Liver (tissue), 8 donors: ENCODE measurements at regions not wholly inside any gene's neighbourhood (a gene's known extent, or its start where the extent isn't known, plus 50 kb on each side); places are given as distances from the start of the nearest gene placed in this dataset.

Experiments used
- DNase-seq: peaks from one replicate; pipeline ENCODE4 v3.0.0-alpha.2; 2017; ENCODE audit warnings: low spot score
- H3K27ac ChIP-seq, 2 donors: one replicate each; pipeline ENCODE4 v1.7.0; 2013; ENCODE audit warnings: inconsistent platforms in 2 of 2, low read length in 2 of 2, control low read depth in 1 of 2, low read depth in 1 of 2, mild to moderate bottlenecking in 1 of 2
- H3K27me3 ChIP-seq, 4 donors: one replicate each; pipeline versions ENCODE4 v1.6.1 to v1.7.0; 2013; ENCODE audit warnings: low read length in 3 of 4, inconsistent platforms in 1 of 4, mild to moderate bottlenecking in 1 of 4, moderate library complexity in 1 of 4; ENCODE audit not compliant: control insufficient read depth in 4 of 4, insufficient read depth in 4 of 4
- H3K36me3 ChIP-seq, 4 donors: one replicate each; pipeline versions ENCODE4 v1.6.1 to v1.7.0; 2013; ENCODE audit warnings: low read length in 3 of 4, mild to moderate bottlenecking in 3 of 4, low read depth in 1 of 4, moderate library complexity in 1 of 4; ENCODE audit not compliant: control insufficient read depth in 4 of 4, insufficient read depth in 3 of 4
- H3K4me1 ChIP-seq, 4 donors: one replicate each; pipeline versions ENCODE4 v1.6.1 to v1.7.0; 2013; ENCODE audit warnings: low read length in 3 of 4, mild to moderate bottlenecking in 3 of 4, moderate library complexity in 1 of 4; ENCODE audit not compliant: control insufficient read depth in 4 of 4, insufficient read depth in 4 of 4
- H3K4me3 ChIP-seq, 3 donors: one replicate each; pipeline versions ENCODE4 v1.6.1 to v1.7.0; 2013; ENCODE audit warnings: low read length in 3 of 3, control low read depth in 1 of 3, low read depth in 1 of 3, mild to moderate bottlenecking in 1 of 3
- H3K9ac ChIP-seq, 2 donors: one replicate each; pipeline ENCODE4 v1.7.0; 2013; ENCODE audit warnings: low read length in 2 of 2, mild to moderate bottlenecking in 2 of 2, moderate library complexity in 2 of 2, control low read depth in 1 of 2, low read depth in 1 of 2
- H3K9me3 ChIP-seq, 4 donors: one replicate each; pipeline versions ENCODE4 v1.6.1 to v1.7.0; 2013; ENCODE audit warnings: low read length in 3 of 4; ENCODE audit not compliant: control insufficient read depth in 4 of 4
- CTCF ChIP-seq: fragments of 150-350 bp; IDR thresholded peaks from 2 replicates; pipeline ENCODE4 v1.5.1; 2017; ENCODE audit warnings: improper control_type of control experiment, low read depth, low read length; ENCODE audit not compliant: missing input control
- EGR1 ChIP-seq, 2 donors: IDR thresholded peaks; 2 replicates each; pipeline ENCODE4 v1.6.1; 2016 to 2018; ENCODE audit warnings: antibody characterized with exemption in 2 of 2, low read depth in 2 of 2
- FOXA1 ChIP-seq: IDR thresholded peaks from 2 replicates; pipeline ENCODE4 v1.6.1; 2016; ENCODE audit warnings: antibody characterized with exemption
- FOXA2 ChIP-seq: IDR thresholded peaks from 2 replicates; pipeline ENCODE4 v1.6.1; 2016; ENCODE audit warnings: antibody characterized with exemption
- GABPA ChIP-seq, 2 donors: IDR thresholded peaks in 1 of 2; conservative IDR thresholded peaks in 1 of 2; 2 replicates each; pipeline ENCODE4 v1.6.1; 2016; ENCODE audit warnings: antibody characterized with exemption in 2 of 2, mild to moderate bottlenecking in 1 of 2, moderate library complexity in 1 of 2
- HNF4A ChIP-seq, 2 donors: conservative IDR thresholded peaks; 2 replicates each; pipeline ENCODE4 v1.6.1; 2016; ENCODE audit warnings: antibody characterized with exemption in 2 of 2, mild to moderate bottlenecking in 2 of 2
- HNF4G ChIP-seq: IDR thresholded peaks from 2 replicates; pipeline ENCODE4 v1.6.1; 2016; ENCODE audit warnings: antibody characterized with exemption
- JUND ChIP-seq, 2 donors: IDR thresholded peaks; 2 replicates each; pipeline ENCODE4 v1.6.1; 2016; ENCODE audit warnings: antibody characterized with exemption in 2 of 2
- MAX ChIP-seq: IDR thresholded peaks from 2 replicates; pipeline ENCODE4 v1.6.1; 2016; ENCODE audit warnings: antibody characterized with exemption
- RAD21 ChIP-seq, 2 donors: IDR thresholded peaks; 2 replicates each; pipeline ENCODE4 v1.6.1; 2016; ENCODE audit warnings: antibody characterized with exemption in 2 of 2, mild to moderate bottlenecking in 2 of 2
- REST ChIP-seq: IDR thresholded peaks from 2 replicates; pipeline ENCODE4 v1.6.1; 2016; ENCODE audit warnings: antibody characterized with exemption, mild to moderate bottlenecking
- RXRA ChIP-seq, 2 donors: IDR thresholded peaks; 2 replicates each; pipeline ENCODE4 v1.6.1; 2017 to 2018; ENCODE audit warnings: antibody characterized with exemption in 2 of 2, mild to moderate bottlenecking in 1 of 2
- SP1 ChIP-seq: IDR thresholded peaks from 2 replicates; pipeline ENCODE4 v1.6.1; 2018; ENCODE audit warnings: antibody characterized with exemption, mild to moderate bottlenecking
- ZBTB33 ChIP-seq: IDR thresholded peaks from 2 replicates; pipeline ENCODE4 v1.6.1; 2016; ENCODE audit warnings: antibody characterized with exemption
- WGBS: extraction: QIAGEN DNeasy Blood & Tissue Kit; methylation state at CpG from one replicate; pipeline ENCODE4 v1.1.7; 2013; 5-methylcytosine and 5-hydroxymethylcytosine counted together
- TF ChIP-seq, protein P1 (sequence below): IDR thresholded peaks from 2 replicates; pipeline ENCODE4 v1.6.1; 2016; ENCODE audit warnings: antibody characterized with exemption
- donor health status: healthy.
- donor health status: healthy.
- donor health status: healthy.
- donor health status: healthy.
- donor health status: healthy.

GRCh38 chr7:125347269-125347668, 417.6 kb upstream of the POT1 start:
- no peak for TF ChIP-seq CTCF
- TF ChIP-seq JUND (IDR thresholded peaks at IDR 0.05): no peak
- no peak for TF ChIP-seq RXRA (IDR thresholded peaks at IDR 0.05)
- TF ChIP-seq REST: no peak
- no peak for TF ChIP-seq SP1
- TF ChIP-seq HNF4G: no peak
- TF ChIP-seq FOXA1: no peak
- no peak for TF ChIP-seq ZBTB33
- TF ChIP-seq HNF4A (conservative IDR thresholded peaks at IDR 0.05): no peak
- no peak for TF ChIP-seq EGR1 (IDR thresholded peaks at IDR 0.05; ENCODE audit: low read depth in 2 of 2)
- TF ChIP-seq GABPA (IDR thresholded peaks at IDR 0.05 in 1 of 2, conservative IDR thresholded peaks at IDR 0.05 in 1 of 2): no peak
- TF ChIP-seq, protein P1, sequence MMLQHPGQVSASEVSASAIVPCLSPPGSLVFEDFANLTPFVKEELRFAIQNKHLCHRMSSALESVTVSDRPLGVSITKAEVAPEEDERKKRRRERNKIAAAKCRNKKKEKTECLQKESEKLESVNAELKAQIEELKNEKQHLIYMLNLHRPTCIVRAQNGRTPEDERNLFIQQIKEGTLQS: no peak
- TF ChIP-seq FOXA2: no peak
- TF ChIP-seq MAX: no peak
- Histone ChIP-seq H3K9ac (no peak overlapping the region), H3K4me3 (no peak overlapping the region), H3K27me3 (no peaks in the 10 kb centered on the region), H3K9me3 (no peaks in the 10 kb centered on the region), H3K4me1 (no peaks in the 10 kb centered on the region), H3K27ac (no peak overlapping the region), H3K36me3 (no peaks in the 10 kb centered on the region)
- DNase-seq: no peak
- 78% methylated on average over 6 of the region's 6 CpGs for WGBS

GRCh38 chr7:125338110-125338509, 408.5 kb upstream of the POT1 start:
- Histone ChIP-seq H3K4me1 (no peaks in the 10 kb centered on the region), H3K36me3 (no peaks in the 10 kb centered on the region), H3K4me3 (no peak overlapping the region), H3K9me3 (no peaks in the 10 kb centered on the region), H3K9ac (no peak overlapping the region), H3K27ac (no peak overlapping the region), H3K27me3 (no peaks in the 10 kb centered on the region)
- WGBS: 80% methylated on average over 4 of the region's 4 CpGs
- no peak for DNase-seq
- TF ChIP-seq REST (no peak), MAX (no peak), CTCF (no peak), JUND (IDR thresholded peaks at IDR 0.05) (no peak), HNF4G (no peak), ZBTB33 (no peak), SP1 (no peak), RAD21 (IDR thresholded peaks at IDR 0.05) (no peak)
